Activated CD8-positive, alpha-beta memory T cell treated with anti-CD3 and anti-CD28 coated beads, Interleukin-2, amount 50 U/mL, for 1 hour (primary cell): ENCODE measurements at regions not wholly inside any gene's neighbourhood (a gene's known extent, or its start where the extent isn't known, plus 50 kb on each side); places are given as distances from the start of the nearest gene placed in this dataset.

ENCODE experiments used
- DNase-seq: peaks from one replicate; pipeline ENCODE4 v3.0.0-alpha.2; 2020; ENCODE audit errors: extremely low read depth

DNA sequence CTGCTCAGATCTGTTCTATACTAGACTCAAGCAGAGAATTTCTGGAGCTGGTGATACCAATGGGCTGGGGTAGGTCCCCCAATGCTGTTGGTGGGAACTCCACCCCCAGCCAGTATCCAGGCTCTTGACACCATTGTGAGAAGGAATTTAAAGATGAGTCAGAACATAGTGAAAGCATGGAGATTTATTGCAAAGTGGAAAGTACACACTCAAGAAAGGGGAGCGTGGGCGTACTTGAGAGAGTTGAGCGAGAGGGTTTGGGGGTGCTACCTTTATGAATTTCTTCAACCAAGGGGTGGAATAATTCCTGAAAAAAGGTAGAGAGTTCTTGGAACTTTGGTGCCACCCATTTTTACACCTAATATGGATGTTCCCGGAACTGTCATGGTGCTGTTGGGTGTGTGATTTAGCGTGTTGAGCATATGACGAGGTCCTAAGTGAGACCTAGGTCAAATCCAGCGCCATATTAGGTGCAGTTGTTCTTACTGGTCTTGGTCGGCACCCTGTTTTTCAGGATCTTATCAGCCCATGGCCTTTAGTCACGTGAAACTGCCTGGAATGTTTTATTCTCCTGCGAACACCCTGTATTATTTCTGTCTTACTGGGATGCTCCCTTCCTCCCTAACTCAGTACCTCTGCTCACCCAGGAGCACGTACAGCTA, 122.0 kb upstream of the AHR start:
- no peak for DNase-seq

DNA sequence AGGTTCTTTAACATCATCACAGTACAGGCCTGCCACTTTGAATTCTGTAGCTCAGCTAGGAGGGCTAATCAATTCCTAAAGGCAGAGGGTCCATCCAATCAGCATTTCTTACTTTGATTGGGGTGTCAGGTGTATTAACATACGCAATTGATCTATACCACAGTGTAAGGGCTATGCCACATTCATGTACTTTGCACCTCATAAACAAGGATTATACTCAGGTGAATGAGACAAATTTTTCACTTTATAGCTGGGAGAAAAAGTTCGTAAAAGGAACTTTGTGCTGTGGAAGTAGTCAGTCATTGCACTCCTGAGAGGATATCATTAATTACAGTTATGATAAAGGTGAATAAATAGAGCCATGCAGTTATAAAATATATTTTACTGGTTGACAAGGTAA, 119.9 kb upstream of the AHR start:
- no peak for DNase-seq

DNA sequence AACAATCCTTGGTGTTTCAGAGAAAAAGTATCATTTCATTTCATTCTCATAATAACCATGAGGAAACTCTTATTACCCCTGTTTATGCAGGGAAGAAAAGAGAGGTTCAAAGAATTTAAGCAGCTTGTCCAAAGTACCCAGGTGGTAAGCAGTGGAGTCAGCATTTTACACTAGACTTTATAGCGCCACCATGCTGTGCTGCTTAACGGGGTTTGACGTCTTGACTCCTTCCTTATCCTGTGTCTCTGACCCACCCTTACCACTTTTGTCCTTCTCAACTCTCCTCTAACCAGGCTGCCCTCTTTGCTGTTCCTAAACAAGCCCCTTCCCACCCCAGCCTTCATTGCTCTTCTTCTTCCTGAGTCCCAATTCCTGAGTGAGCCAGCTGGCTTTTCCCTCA, 117.0 kb upstream of the AHR start:
- no peak for DNase-seq

DNA sequence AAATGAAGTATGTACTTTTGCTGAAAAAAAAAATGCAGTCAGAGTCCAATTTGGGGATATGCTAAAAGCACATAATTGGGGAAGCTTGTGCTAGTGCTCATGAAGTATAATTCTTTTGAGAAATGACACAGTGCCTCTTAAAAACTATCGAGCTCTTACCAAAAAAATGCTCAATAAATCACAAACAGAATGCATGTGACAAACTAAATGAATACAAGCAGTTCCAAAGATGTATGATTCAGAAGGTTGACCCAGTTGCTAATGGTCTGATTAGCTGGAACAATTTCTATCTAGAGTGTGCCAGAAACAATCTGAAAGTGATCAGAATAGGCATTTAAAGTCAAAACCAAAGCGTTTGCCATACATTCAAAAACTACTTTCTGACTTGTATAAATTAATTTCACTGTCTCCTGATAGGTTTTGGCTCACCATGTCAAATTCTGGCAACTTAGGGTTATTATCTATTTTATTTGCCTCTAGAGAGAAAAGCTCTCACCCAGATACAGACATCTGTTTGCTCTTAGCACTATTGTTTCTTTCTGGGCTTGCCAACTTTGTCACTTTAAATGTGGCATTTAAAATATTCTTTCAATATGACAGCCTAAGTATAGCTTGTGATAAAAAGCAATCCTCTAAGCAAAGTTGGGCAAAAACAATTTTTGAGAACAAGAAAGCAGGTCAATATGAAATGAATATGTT, 114.7 kb upstream of the AHR start:
- DNase-seq: no peak

DNA sequence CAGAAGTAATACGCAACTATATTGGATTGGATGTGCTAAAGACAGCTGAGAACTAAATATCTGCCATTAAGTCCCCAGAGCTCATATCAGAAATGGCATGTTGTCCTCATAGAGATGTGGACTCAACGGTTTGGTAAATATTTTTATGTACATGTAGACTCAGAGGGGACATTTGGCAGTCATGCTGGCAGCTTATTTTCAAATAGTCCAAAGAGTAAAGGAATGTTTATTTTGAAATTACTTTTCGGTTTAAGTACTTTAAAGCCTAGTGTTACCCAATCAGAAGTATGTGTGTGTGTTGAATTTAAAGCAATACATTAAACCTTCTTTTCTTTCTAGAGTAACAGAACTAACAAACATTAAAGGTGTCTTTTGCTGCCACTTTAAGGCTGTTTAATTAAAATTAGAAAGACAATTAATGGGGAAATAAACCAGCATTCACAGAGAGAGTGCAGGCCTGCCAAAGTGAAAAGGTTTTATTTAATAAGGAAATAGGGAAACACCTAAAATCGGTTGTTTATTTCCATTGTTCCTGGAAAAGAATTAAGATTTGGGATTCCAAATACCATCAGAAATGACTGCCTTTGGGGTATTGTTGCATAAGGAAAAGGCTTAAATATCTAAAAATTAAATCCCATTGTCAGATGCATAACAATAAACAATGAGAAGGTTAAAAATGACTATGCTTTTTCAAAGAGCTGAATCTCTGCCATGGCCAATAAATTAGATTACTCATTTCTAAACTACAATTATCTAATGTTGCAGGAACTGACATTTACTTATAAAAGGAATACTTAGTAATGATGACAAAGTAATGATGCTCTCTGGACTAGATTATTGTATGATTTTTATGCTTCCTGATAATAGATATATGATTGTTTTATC, 113.4 kb upstream of the AHR start:
- no peak for DNase-seq

DNA sequence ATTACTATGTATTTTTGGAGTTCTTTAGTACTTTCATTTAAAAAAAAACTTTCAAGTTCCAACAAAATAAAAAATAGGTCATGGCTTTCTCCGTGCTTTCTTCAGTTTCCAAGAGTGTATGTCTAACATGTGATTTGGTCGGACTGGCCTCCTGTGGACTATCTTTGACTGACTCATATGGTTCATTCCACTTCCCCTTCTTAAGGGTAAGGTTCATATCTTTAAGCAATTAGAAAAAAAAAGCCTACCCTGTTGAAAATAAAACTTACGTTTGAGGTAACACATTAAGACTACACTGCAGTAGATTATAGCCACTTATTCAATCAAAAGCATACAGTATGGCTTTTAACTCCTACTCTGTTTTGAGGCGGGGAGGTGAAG, 112.8 kb upstream of the AHR start:
- no peak for DNase-seq

DNA sequence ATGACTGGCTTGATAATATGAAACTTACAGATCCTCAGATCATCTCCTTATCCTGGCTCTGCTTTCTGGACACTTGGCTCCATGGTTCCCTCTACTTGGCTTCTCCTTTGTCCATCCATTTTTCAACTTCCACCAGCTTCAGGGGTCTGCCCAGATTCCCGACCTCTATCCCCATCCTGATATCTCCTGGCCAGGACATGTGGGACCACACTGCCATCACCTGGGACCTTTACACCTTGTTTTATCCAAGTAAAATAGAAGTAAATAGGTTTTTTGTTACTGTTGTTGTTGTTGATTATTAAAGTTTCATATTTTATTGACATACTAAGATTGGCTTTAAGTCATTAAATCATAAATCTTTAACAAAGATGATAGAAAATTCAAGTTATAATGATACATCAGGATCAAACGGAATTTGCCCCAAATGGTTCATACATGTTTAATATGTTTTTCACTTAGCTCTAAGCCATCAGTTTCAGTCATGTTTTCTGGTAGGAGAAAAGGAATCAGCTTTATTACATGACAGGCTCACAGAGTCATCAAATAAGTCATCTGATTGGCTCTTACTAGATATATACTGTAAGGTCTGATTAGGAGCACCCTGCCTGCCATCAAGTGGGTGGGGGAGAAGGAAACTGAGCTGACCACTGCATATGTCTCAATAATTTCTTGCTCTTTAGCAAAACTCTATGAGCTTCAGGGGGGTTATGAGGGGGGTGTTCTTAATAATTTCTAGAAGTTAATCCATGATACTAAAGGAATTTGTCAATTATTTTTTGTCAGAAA, 111.5 kb upstream of the AHR start:
- DNase-seq: no peak

DNA sequence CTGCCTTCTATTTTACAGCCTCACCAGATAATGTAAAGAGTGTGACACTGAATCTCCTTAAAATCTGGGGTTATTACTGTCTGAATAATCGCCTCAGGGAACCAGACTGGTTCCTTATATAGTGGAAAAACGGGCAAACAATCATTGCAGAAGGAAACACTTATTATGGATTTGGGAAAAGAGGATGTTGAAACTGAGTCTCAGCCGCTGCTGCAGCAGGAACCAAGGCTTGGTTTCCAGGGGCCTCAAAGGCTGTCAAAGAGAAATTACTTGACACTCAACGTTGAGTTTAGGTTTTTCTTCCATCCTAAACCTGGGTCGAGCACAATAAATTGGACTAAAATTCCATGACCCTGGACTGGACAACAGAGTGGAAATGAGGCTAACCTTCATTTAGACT, 103.8 kb upstream of the AHR start:
- no peak for DNase-seq

DNA sequence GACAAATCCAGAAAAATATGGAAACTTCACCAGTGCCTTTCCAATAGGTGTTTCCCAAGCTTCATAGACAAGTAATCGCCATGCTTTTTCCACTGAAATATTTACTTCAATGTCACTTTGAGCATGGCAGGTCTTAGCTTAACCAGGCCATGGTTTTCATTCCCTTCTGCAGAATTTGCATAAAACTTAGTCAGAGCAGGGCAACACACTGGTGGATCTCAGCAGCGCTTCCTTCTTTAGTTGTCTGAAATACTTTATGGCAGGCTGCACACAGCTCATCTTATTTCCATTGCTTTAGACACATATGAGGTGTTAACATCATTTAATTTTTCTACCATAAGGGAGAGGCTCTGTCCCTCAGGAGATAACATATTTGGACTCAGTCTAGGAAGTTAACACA, 102.9 kb upstream of the AHR start:
- DNase-seq: no peak

DNA sequence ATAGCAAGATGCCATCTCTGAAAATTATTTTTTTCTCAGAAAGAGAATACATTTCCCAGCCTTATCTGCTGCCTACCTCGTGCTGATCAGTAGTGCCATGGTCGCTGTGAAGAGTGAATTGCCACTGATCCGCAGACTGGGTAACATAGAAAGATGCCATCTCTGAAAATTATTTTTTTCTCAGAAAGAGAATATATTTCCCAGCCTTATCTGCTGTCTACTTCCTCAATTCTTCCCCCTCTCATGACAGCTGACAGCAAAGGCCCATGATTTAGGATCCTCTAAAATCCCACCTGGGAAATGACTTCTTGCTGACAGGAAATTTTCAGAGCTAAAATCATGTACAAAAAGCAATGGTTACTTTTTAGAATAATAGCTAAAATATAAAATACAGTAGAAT, 92.5 kb upstream of the AHR start:
- no peak for DNase-seq

DNA sequence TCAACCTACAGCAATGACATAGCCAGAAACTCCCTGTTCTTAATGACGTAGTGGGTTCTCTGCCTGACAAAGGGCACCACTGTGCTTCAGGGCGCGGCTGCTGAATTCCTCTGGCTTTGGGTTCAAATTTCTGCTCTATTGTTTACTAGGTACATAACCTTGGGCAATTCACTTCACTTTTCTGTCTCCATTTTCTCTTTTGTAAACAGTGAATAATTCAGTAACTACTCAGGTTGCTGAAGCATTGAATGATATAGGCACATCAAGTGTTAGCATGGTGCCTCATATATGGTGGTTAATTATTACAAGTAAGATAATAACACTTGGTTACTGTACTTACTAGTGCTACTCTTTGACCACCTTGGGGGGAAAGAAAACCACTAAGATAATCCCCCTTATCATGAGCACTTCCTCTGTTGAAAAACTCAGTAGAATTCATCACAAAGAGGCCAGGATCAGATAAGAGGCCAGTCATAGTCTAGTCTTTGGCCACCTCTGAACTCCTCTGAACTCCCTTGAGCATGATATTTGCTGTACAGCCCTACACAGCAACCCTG, 92.0 kb upstream of the AHR start:
- DNase-seq: no peak

DNA sequence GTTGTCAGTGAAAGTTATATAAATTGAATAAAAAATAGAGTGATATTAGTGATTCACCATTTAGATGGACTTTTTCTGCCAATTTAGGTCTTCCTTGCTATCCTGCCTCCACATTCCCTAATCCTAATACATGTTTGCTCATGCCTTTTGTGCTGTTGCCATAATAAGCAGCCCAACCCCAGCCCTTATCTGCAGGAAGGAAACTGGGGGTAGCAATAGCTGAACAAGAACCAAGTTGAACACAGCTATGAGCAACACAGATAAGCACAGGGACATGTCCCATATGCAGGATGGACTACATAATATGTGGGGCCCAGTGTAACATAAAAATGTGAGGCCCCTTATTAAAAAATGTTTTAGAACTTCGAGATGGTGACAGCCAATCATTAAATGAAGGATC, 91.2 kb upstream of the AHR start:
- no peak for DNase-seq

DNA sequence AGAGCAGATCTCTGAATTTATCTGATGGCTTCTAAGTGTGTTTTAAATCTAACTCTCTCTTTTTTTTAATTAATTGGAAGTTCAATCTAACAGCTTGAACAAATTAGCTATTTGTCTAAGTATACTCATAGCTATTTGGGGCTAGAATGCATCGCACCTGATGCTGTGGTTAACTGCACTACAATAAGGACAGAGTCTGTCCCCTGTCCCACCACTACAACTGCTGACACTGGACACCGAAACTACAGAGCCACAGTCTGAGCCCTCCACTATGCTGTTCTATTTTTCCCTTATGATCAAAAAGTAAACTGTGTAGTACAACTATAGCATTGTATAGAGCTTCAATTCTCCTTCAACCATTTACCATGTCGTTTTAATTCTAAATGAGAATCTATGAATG, 89.4 kb upstream of the AHR start:
- DNase-seq: no peak

DNA sequence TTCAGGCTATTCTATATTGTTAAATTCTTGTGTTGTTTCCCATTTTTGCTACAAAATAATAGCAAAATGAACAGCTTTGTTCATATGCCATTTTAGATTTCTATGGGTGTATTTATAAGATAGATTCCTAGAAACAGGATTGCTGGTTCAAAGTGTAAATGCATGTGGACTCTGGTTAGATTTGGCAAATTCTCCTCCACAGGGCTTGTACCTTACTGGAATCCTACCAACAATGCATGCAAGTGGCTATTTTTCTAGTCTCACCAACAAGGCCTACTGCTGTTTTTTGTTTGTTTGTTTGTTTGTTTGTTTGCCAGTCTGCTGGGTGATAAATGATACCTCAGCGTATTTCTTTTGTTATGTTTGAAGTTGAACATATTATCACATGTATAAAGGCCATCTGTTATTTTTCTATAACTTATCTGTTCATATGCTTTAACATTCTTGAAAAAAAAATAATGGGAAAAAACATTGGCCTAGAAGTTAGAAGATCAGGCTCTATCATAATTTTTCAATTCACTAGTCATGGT, 87.1 kb upstream of the AHR start:
- DNase-seq: no peak

DNA sequence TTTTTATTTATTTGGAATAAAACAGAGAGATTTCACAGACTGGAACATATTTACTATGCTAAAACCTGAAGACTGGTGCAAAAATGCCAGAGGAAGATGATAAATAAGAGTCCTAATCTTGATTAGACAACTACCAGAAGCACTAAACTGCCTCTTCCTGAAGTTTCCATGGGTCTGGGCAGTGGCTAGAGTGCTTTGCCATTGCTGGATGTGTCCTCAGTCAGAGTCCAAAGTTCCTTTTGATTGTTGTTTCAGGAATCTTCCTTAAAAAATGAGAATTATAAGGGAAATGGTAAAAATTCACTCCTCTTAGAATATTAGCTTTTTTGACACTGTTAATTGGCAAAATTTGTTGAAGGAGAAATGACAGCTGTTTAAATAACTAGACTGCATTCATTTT, 86.3 kb upstream of the AHR start:
- DNase-seq: no peak

DNA sequence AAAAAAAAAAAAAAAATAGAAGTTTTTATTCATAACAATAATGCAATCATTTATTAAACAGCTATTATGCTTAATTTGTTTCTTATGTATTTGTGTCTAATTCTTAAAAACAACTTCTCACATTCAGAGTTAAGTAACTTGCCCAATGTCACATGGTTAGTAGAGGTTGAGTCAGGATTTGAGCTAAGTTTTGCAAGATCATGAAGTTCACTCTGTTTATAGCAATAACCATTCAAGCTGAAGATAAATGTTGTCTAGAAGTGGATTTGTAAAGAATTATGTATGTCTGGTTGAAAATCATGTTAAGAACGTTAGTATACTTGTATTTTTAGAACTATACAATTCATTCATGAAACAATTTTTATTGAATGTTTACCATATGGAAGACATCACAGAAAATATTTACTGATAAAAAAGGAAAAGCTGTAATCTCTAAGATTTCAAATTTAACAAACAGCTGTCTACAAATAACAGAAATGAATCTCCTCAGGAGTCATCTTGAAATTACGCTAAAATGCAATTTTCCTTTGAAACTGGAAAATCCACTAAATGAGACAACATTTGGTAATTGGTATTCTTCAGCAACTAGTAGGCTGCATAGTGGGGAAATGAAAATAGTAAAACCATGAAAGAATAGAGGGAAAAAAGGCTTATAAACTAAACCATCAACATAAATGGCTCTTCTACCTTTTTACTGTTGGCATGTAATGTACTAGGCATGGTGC, 70.5 kb upstream of the AHR start:
- no peak for DNase-seq

DNA sequence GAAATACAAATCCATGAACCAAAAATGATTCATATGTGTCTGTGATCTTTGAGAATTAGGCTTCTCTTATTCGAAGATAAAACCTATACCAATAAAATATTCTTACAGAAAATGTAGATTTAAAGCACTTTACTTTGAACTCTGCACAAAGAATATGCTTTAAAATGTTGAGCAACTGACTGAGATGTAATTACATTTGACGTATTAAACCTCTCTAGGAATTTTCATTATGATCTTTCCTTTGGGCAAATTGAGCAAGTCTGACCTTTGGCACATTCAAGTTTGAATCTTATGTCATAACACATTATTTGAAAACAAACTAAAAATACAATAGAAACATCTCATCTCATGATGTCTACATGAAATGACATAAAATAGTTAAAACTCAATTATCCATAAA, 69.2 kb upstream of the AHR start:
- DNase-seq: no peak

DNA sequence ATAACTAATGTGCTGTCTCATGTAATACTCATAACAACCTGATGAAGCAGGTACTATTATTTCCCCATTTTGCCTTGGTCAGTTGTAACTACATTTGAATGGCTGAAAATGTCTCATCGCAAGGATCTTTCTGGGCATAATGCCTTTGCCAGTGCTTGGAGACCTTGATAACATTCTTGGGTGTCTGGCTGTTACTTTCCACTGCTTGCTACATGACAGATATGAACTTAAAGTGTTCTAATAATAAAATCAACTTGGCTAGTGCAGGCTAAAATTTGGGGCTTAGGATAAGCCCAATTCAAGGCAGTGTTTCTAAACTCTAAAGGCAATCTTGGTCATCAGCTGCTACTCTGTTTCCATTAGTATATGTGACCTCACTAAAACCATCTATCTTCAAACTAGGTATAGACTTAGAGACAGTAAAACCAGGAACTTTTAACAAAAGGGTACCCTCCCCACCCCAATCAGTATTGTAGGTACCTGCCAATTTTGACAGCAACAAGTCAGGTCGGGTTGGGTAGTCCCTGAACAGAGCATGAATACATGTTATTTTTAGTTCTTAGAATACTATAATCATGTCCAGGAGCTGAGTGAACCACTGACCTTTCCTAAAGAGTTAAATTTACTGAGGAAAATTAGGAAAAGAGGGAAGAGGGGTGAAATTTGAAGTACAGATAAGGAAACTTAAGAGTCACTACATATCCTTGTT, 68.2 kb upstream of the AHR start:
- no peak for DNase-seq

DNA sequence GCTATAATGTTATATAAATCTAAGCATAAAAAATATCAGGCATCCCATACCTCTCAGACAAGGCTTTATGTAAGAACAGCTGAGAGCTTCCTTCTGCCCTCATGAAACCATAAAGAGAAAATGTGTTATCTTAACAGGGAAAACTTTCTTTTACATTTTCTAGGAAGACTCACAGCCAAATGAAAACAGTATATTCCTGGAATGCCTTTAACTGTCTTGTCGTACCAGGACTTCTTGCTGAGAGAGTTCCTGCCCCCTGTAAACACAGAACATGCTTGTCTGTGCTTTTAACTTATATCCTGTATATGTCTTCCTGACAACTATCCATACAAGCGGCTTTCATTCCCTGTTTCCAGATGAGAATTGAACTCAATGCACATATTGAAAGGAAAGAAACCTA, 64.8 kb upstream of the AHR start:
- DNase-seq: no peak

DNA sequence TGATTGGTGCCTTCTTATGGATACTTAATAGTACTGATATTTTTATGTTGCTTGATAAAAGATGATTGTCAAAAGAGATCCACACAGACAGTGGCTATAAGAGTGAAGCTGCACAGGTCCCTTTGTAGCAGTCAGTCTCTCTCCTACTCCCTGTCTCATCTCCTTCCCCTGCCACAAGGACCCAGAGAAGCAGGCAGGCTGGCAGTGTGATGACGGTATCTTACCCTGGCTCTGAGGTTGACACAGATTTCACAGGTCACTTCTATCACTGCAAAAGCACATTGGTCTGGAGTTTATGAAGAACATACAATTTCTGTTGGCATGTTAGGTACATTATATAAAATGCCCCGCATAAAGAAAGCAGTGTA, 64.4 kb upstream of the AHR start:
- DNase-seq: peak; percentile 13
